Dermis blood vessel endothelial cell (primary cell): ENCODE measurements at regions not wholly inside any gene's neighbourhood (a gene's known extent, or its start where the extent isn't known, plus 50 kb on each side); places are given as distances from the start of the nearest gene placed in this dataset.
"Not testable (repeated sequence)": the region's sequence is repeated elsewhere in the genome, so short reads cannot be mapped to it uniquely, and the experiment has no call there.

ENCODE experiments used
- DNase-seq: peaks from one replicate; pipeline ENCODE4 v3.0.0; 2010

DNA sequence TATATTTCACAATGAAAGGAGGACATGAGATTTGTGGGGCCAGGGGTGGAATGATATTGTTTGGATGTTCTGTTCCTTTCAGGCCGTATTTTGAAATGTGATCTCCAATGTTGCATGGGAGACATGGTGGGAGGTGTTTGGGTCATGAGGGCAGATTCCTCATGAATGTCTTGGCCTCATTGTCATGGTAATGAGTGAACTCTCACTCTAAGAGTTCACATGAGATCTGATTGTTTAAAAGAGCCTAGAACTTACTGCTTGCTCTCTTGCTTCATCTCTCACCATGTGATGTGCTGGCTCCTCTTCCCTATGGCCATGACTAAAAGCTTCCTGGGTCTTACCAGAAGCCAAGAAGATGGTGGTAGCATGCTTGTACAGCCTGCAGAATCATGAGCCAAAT lies 1183.0 kb downstream of the TECRL start:
- DNase-seq, result no peak

DNA sequence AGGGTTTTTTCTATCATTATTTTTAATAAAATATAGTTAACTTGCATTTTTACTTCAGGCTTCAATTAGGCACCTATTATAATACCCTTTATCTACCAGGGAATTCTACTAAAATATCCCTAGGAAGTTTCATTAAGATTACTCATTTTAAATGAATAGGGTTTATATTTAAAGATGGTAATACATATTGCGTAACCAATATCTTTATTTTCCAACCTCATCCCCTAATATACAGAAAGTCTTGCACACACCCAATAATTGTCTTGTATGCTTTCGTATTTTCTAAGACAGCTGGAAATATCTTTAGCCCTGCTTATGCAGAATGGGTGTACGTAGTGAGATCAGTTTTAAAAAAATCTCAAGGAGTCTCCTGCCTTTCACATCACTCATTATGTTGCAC lies 1186.8 kb downstream of the TECRL start:
- no peak for DNase-seq

DNA sequence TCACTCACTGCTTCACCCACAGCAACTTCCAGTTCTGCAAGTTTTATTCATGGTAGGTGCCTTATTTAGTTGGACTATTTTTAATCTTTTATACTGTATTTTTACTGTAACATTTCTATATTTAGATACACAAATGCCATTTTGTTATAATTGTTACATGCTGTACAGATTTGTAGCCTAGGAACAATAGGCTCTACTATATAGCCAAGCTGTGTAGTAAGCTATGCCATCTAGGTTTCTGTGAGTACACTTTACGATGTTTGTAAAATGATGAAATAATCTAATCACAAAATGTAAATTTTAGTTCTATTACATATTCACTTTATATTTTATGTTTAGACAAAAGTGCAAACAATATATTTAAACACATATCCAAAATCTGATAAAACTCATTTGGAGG lies 1187.8 kb downstream of the TECRL start:
- DNase-seq, result no peak

DNA sequence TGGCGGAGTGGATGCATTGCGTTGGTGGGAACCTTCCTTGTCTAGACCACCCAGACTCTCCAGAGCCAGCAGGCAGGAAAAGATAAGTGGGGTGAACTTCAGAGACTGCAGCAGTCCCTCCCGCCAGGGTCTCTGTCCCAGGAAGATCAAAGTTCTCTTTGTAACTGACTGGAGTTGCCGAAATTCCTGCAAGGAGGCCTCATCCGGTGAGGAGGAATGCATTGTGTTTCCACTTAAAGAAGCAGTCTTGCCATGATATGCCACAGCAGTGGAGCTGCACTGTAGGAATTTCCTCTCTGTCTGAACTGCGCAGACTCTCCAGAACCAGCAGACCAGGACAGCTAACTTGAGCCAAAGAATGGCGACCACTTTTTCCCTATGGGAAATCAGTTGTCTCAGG lies 1190.4 kb downstream of the TECRL start:
- no peak for DNase-seq

DNA sequence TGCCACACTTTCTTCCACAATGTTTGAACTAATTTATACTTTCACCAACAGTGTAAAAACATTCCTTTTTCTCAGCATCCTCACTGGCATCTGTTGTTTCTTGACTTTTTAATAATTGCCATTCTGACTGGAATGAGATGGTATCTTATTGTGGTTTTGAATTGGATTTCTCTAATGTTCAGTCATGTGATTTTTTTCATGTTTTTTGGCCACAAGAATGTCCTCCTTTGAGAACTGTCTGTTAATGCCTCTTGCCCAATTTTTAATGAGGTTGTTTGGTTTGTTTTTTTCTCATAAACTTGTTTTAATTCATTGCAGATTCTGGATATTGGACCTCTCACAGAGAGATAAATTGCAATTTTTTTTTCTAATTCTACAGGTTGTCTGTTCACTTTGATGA lies 1195.2 kb downstream of the TECRL start:
- DNase-seq, result no peak

DNA sequence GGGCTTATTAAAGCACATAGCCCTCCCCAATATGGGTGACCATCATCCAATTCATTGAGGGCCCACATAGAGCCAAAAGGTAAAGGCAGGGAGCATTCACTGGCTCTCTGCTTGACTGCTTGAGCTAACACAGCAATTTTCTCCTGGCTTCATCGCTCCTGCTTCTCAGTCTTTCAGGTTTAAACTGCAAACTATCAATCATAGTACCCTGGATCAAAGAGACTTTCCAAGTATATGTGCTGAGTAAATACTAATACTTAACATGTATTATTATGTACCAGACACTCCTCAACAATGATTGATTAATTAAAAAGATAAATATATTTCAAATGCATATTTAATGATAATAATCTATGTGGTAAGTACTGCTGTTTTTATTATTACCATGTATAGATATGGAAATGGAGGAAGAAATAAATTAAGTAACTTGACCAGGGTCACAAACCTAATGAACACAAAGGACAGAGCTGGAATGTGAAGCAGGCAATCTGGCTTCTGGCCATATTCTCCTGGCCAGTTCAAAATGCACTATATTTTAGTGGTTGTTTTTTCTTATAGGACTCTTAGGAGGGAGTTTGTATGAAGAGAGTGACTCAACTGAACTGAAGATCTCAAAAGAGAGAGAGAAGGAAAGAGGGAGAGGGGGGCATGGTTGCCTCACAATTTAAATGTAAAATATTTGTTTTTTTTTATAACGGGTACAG lies 1197.3 kb downstream of the TECRL start:
- no peak for DNase-seq

DNA sequence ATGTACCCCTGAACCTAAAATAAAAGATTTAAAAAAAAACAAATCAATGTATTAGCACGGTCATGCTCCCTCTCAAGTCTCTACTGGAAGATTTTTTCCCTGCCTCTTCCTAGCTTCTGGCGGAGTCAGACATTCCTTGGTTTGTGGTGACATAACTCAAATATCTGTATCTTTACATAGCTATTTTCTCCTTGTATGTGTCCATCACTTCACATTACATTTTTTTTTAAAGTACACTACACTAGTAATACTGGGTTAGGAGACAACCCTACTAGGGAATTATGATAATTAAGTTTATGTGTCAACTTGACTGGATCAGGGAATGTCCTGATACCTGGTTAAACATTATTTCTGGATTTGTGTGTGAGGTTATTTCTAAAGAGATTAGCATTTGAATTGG lies 1197.9 kb downstream of the TECRL start:
- no peak for DNase-seq

DNA sequence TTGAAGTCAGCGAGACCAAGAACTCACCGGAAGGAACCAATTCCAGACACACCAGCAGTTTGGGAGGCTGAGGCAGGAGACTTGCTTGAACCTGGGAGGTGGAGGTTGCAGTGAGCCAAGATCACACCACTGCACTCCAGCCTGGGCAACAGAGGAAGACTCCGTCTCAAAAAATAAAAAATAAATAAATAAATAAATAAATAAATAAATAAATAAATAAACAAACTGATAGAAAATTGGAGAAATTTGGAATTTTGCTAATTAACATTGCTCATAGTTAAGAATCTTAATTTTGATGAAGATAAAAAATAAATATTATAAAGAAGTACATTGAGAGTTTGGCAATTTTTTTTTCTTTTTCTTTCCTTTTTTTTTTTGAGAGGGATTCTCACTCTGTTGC lies 1216.2 kb downstream of the TECRL start:
- DNase-seq, result not testable (repeated sequence)

DNA sequence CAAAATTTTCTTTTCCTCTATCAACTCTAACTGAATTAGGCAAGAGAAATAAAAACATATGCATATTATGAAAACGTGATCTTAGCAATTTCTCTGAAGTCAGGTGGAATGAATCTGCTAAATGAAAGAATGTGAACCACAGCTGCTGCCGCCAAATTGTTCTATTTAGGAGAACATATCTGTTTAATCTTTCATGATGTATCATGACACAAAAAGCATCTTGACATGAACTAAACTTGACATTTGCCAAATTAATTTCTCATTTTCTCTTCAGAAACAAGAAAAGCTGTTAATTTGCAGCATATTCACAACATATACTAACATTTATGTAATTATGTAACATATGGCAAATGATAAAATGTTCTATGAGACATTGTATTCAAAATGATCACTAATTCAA lies 1237.9 kb downstream of the TECRL start:
- DNase-seq, result no peak

DNA sequence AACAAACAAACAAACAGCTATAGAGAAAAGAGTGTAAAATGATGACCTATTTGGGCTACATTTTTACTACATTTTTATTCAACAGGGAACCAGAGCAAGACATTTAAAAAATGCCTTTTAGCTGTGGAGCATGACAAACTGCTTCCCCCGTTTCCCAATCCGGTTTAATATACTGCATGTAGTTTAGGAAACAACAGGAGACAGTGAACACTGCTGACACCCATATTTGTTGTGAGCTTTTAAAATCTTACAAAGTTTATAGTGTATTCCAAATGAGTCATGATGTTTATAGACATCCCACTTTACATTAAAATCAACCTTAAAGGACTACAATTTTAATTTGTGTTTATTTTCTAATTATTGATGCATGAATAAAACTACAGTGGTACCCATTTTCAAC lies 1238.3 kb downstream of the TECRL start:
- no peak for DNase-seq

DNA sequence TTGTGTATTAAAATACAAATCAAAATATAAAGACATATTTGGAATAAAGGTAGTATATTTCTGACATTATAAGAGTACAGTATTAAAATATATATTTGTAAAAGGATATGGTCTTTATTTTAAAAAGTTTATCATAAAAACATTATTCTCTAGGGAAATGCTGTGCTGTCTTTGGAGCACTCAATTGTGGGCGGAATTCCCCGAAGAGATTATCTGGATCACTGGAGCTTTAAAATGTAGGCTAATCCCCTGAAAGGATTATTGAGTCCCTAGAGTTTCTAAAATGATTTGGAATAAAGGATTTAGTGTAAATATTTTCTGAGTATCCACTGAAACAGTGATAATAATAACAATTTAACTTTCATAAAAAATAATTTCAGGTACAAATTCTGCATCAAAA lies 1239.4 kb downstream of the TECRL start:
- no peak for DNase-seq

DNA sequence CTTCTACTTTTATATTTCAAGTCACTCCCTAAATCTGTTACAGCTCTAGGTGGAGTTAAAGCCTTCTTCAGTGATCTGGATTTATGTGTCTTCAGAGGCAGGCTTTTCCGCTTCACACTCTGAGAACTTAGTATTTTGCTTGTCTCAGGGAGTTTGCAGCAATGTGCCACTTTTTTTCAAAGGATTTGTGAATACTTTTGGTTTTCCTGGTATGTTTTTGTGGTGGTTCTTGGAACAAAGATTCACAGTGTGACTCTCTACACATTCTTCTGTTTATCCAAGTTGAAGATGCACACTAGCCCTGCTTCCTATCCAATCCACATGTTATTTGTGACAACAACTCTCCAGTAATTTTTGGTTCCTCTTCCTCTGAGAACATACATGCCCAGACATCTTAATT lies 1253.7 kb downstream of the TECRL start:
- no peak for DNase-seq

DNA sequence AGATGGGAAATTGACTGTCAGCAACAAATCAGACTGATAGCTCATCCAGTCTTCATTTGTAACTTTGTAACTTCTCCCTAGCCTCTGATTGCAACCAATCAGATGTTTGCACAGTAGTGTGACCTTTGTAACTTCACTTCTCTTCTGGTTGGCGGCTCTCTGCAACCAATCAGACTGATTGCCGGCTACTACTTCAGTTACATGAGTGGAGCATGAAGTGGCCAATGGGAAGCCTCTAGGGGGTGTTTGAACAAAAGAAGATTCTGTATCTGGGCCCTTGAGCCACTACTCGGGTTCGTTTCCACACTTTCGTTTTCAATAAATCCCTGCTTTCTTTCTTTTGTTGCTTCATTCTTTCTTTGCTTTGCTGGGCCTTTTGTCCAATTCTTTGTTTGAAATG lies 1285.8 kb downstream of the TECRL start:
- no peak for DNase-seq

DNA sequence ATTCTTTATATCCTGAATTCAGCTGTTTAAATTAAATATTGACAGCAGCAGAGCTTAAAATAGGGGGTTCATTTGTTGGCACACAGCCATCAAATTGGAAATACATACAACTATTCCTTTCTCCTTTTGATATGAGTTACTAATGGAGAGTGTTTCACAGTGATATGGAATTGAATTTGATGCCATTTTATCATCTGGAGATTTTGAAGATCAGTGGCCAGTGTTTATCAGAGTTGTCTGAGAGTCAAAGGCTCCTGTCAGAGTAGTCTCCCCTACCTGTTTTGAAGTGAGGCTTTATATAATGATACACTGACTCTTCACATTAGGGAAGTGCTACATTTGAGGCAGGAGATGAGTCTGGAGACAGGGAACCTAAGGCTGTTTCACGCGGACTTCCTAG lies 1286.3 kb downstream of the TECRL start:
- no peak for DNase-seq

DNA sequence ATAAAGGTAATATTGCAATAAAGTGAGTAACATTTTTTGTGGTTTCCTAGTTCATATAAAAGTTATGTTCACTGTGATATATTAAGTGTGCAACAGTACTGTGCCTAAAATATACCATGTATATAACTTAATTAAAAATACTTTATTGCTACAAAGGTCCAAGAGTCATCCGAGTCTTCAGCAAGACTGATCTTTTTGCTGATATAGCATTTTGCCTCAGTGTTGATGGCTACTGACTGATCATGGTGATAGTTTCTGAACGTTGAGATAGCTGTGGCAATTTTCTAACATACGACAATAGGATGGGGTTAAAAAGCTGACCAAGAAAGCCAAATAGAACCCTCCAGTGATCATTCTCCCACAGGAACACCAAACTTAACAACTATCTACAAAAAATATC lies 1302.7 kb downstream of the TECRL start:
- DNase-seq, result no peak

DNA sequence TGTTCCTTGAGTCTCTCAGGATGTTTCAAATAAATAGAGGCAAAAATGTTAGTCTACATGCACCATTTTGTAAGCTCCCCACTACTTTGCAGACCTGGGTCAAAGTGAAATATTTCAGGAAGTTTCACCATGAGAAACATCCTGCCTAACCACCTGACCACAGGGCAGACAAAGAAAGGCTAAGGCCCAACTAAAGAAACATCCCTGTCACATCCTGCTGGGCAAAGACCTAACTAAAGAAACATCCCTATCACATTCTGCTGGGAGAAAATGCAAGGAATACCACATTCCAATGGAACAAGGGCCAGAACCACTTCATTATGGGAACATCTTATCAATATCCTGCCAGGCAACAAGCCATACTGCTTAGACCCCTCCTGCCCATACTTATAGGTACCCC lies 1303.4 kb downstream of the TECRL start:
- DNase-seq, result no peak

DNA sequence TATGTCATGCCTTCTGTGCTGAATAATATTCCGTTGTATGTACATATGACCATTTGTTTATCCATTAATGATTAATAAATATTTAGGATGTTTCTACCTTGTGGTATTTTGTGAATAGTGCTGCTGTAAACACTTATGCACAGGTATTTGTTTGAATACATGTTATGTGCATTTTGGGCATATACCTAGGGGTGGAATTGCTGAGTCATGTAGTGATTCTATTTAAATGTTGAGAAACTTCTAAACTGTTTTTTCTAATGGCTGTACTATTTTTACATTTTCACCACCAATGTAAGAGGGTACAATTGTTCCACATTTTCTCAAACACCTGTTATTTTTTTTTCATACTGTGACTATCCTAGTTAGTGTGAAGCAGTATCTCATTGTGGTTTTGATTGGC lies 1318.6 kb downstream of the TECRL start:
- no peak for DNase-seq

DNA sequence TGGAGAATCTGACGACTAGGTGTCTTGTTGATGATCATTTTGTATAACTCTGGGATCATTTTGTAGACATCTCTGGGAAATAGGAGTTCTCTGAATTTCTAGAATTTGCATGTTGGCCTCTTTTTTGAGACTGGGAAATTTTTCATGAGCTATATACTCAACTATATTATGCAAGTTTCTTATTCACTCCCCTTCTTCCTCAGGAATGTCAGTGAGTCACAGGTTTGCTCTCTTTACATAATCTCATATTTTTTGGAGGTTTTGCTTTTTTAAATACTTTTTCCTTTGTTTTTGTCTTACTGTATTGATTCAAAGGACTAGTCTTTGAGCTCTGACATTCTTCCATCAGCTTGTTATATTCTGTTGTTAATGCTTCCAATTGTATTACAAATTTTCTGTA lies 1324.2 kb downstream of the TECRL start:
- no peak for DNase-seq

DNA sequence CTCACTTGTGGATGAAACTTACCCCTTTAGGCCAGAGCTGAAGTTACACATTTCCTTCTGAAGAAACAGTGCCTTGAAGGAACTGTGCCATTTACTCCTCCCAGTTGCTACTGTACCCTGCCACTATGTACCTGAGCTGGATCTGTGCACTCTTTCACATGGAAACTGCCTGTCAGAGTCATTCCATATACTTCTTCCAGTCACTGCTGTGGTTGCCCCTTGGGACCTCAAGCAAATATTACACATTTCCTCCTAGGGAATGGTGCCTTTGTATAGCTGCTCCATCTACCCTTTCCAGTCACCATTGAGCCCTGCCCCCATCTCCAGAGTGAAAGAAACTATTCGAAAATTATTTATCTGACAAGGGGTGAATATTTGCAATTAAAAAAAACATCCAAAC lies 1328.3 kb downstream of the TECRL start:
- no peak for DNase-seq

DNA sequence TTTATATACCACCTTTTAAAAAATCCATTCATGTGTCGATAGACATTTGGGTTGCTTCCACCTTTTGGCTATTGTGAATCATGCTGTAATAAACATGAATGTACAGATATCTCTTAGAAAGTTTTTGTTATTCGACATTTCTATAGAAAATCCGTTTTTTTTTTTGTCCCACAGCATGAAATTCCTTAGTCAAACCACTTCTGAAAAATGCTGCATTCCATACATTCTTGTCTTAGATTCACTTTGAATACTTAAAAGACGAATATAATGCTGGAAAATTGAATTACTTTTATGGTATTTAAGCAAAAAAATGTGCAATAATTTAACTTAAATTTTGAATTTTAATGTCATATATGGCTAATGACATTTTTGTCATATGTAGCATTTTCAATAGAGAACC lies 1345.5 kb downstream of the TECRL start:
- DNase-seq, result no peak

DNA sequence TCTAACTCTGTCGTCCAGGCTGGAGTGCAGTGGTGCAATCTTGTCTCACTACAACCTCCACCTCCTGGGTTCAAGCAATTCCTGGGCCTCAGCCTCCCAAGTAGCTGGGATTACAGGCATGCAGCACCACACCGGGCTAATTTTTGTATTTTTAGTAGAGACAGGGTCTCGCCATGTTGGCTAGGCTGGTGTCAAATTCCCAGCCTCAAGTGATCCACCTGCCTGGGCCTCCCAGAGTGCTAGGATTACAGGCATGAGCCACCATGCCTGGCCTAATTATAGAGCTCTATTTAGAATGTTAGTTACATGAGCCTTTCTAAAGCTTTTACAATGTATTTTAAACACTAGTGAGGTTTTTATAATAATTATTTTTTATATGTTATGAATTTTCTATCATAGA lies 1346.4 kb downstream of the TECRL start:
- not testable (repeated sequence) for DNase-seq

DNA sequence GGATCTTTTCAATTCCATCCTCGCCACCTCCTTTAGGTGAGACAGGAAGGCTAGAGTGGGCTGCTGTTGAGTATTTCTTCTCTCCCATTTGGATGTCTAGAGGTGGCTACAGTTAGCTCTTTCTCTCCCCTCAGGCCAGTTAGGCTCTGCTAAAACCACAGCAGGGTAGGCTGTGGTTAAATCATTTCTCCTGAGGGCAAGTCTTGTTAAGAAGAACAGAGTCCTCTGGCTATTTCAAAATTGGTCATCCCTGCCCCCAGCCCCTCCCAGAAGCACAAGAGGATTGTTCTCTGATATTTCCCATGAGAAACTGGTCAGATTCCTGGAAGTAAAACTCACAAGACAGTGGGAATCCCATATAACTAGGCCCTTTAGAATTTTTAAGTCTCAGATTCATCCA lies 1359.5 kb downstream of the TECRL start:
- DNase-seq, result no peak

DNA sequence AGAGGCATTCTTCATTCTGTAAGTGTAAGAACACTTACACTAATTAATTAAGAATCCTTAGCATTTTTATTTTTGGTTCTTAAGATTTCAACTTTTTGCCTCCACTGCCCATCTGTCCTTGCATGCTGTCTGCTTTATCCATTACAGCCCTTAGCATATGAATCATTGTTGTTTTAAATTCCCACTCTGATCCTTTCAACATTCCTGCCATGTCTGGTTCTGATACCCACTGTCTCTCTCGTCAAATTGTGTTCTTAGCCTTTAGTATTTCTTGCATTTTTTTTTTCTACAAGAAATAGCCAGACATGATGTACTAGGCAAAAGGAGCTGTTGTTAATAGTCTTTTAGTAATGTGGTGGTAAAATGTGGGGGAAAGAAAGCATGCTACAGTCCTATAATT lies 1360.0 kb downstream of the TECRL start:
- DNase-seq, result no peak

DNA sequence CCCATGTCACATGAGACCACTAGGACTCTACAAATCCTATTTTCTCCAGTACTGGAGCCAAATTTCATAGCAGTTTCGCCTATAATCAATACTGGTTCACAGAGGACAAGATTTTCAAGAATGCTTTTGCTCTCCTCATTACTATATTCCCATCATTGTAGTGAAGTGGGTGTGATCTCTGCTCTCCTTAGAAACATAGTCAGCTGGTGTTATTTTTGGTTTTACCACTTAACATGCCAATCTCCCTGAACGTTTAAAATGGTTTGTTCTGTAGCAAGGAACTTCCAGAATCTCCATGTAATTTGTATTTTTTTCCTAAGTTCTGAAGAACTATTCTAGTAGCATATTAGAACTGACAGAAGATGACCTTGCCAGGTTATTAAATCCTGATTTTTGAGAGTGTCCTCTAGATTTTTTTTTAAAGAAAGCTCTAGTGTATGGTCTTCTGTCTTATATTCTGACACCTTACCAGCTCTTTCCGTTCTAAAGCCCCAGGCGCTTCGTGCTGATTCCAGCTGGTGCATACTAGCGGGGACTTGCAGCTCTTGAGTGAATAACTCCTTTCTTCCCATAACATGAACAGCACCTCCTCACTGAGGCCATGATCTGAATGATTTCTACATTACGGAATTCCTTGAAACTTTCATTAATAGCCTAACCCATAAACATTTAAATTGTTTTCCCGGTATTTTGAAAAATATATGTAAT lies 1372.9 kb downstream of the TECRL start:
- no peak for DNase-seq

DNA sequence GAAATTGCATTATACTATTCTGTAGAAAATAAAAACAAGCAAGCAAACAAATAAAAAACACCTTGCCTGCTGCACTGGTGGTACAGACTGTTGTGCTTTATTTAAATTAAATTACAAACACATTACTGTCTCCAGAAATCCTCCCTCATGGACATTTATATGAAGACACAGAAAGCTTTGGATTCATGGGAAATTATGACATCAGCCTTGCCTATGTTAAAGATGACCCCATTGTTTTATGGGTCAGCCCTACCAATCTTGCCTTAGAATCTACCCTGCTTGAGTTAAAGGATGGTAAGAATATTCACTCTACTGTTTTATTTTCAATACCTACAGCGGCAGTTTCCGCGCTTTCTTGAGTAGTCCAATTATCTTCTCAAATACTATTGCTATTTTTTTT lies 1379.9 kb downstream of the TECRL start:
- DNase-seq, result no peak
